H1 (cell line): ENCODE measurements at regions not wholly inside any gene's neighbourhood (a gene's known extent, or its start where the extent isn't known, plus 50 kb on each side); places are given as distances from the start of the nearest gene placed in this dataset.

Experiments
- CTCF ChIA-PET: fragments of 300-600 bp; sonication (Branson Sonifier 250); formaldehyde crosslinking; loops from one replicate; lab custom pipeline; 2021; ENCODE audit not compliant: partially characterized antibody; lab: Charles Lee
- POLR2A ChIA-PET: fragments of 300-600 bp; sonication (Branson Sonifier 250); formaldehyde crosslinking; loops from one replicate; lab custom pipeline; 2021; ENCODE audit warnings: inconsistent platforms; ENCODE audit not compliant: partially characterized antibody; lab: Charles Lee
- DNase-seq, 2 experiments: peaks; one replicate each; pipeline versions ENCODE4 v3.0.0 to v3.0.0-alpha.2; 2010 to 2022; ENCODE audit warnings: low spot score in 2 of 2, low read depth in 1 of 2, mixed read lengths in 1 of 2
- FAIRE-seq: peaks from 2 replicates; lab custom pipeline; 2011; peaks lifted over from hg19 to GRCh38; lab: Jason Lieb, UNC
- H2AFZ ChIP-seq: 2 replicates; pipeline ENCODE4 v1.8.1; 2012; ENCODE audit warnings: low read length, inconsistent platforms
- H2AK5ac ChIP-seq: 2 replicates; pipeline ENCODE4 v1.6.1; 2013; ENCODE audit warnings: low read depth, low read length
- H2BK120ac ChIP-seq: replicated peaks from 2 replicates; pipeline ENCODE3; 2013; ENCODE audit warnings: low read depth, low read length, inconsistent platforms
- H2BK12ac ChIP-seq: 2 replicates; pipeline ENCODE4 v1.6.1; 2013; ENCODE audit warnings: low read depth, low read length
- H2BK15ac ChIP-seq: 2 replicates; pipeline ENCODE4 v1.6.1; 2013; ENCODE audit warnings: low read length
- H2BK20ac ChIP-seq: 2 replicates; pipeline ENCODE4 v1.6.1; 2013; ENCODE audit warnings: low read length
- H2BK5ac ChIP-seq: 2 replicates; pipeline ENCODE4 v1.6.1; 2013; ENCODE audit warnings: low read depth, low read length
- H3K14ac ChIP-seq: 2 replicates; pipeline ENCODE4 v1.6.1; 2013; ENCODE audit warnings: inconsistent platforms; ENCODE audit not compliant: insufficient read length
- H3K18ac ChIP-seq: 2 replicates; pipeline ENCODE4 v1.6.1; 2013; ENCODE audit warnings: low read length; ENCODE audit errors: extremely low read depth
- H3K23ac ChIP-seq: 2 replicates; pipeline ENCODE4 v1.6.1; 2013; ENCODE audit warnings: inconsistent platforms; ENCODE audit not compliant: insufficient read length
- H3K23me2 ChIP-seq: 2 replicates; pipeline ENCODE4 v1.6.1; 2013; ENCODE audit warnings: low read depth, low read length
- H3K27ac ChIP-seq: 2 replicates; pipeline ENCODE4 v1.6.1; 2011; ENCODE audit warnings: low read depth, low read length, inconsistent platforms
- H3K27me3 ChIP-seq, 4 experiments: replicated peaks in 1 of 4; 1 replicate in 1 of 4; 2 replicates in 3 of 4; pipeline versions ENCODE4 v1.6.1 to v1.8.1; 2011 to 2013; ENCODE audit warnings: low read length in 3 of 4, mild to moderate bottlenecking in 3 of 4, inconsistent platforms in 2 of 4, mixed read lengths in 2 of 4, moderate library complexity in 1 of 4; ENCODE audit not compliant: control insufficient read depth in 3 of 4, insufficient read depth in 3 of 4; ENCODE audit errors: extremely low read depth in 1 of 4
- H3K36me3 ChIP-seq, 4 experiments: 2 replicates each; pipeline versions ENCODE4 v1.6.1 to v1.8.1; 2011 to 2013; ENCODE audit warnings: mild to moderate bottlenecking in 4 of 4, low read length in 3 of 4, moderate library complexity in 2 of 4, control low read depth in 1 of 4, inconsistent platforms in 1 of 4; ENCODE audit not compliant: insufficient read depth in 4 of 4, control insufficient read depth in 2 of 4
- H3K4ac ChIP-seq: replicated peaks from 2 replicates; pipeline ENCODE3; 2013; ENCODE audit warnings: low read length, low read depth, mixed read lengths, inconsistent platforms; ENCODE audit not compliant: insufficient read length
- H3K4me1 ChIP-seq, 4 experiments: replicated peaks in 1 of 4; 1 replicate in 1 of 4; 2 replicates in 3 of 4; pipeline versions ENCODE4 v1.6.1 to v1.8.1; 2011 to 2013; ENCODE audit warnings: low read length in 3 of 4, inconsistent platforms in 2 of 4, mixed read lengths in 1 of 4; ENCODE audit not compliant: insufficient read depth in 4 of 4, control insufficient read depth in 3 of 4
- H3K4me2 ChIP-seq, 2 experiments: 2 replicates each; pipeline versions ENCODE4 v1.6.1 to v1.8.1; 2011 to 2013; ENCODE audit warnings: low read depth in 2 of 2, low read length in 2 of 2, control low read depth in 1 of 2, inconsistent platforms in 1 of 2, mild to moderate bottlenecking in 1 of 2; ENCODE audit not compliant: insufficient read depth in 1 of 2
- H3K4me3 ChIP-seq, 4 experiments: fragments of 200-600, 300-600 bp in 1 of 4; sonication (generic), shearing (Covaris generic), sonication (Bioruptor Twin) in 1 of 4; 2 replicates each; pipeline versions ENCODE4 v1.5.1 to v1.8.1; 2011 to 2016; ENCODE audit warnings: low read length in 4 of 4, low read depth in 3 of 4, control low read depth in 2 of 4, inconsistent platforms in 2 of 4, mild to moderate bottlenecking in 2 of 4, mixed read lengths in 1 of 4, moderate library complexity in 1 of 4; ENCODE audit not compliant: insufficient read depth in 2 of 4; ENCODE audit errors: extremely low read depth in 1 of 4
- H3K56ac ChIP-seq: replicated peaks from 2 replicates; pipeline ENCODE3; 2013; ENCODE audit warnings: low read depth, mild to moderate bottlenecking, mixed read lengths, low read length, inconsistent platforms; ENCODE audit not compliant: insufficient read length
- H3K79me1 ChIP-seq: 2 replicates; pipeline ENCODE4 v1.6.1; 2013; ENCODE audit warnings: low read depth, low read length, control low read depth
- H3K79me2 ChIP-seq, 2 experiments: 2 replicates each; pipeline versions ENCODE4 v1.6.1 to v1.8.1; 2012 to 2013; ENCODE audit warnings: low read length in 2 of 2, mild to moderate bottlenecking in 2 of 2, inconsistent platforms in 1 of 2; ENCODE audit not compliant: insufficient read depth in 2 of 2, control insufficient read depth in 1 of 2
- H3K9ac ChIP-seq, 4 experiments: replicated peaks in 1 of 4; 1 replicate in 1 of 4; 2 replicates in 3 of 4; pipeline versions ENCODE4 v1.6.1 to v1.8.1; 2011 to 2013; ENCODE audit warnings: low read depth in 3 of 4, low read length in 3 of 4, control low read depth in 2 of 4, mild to moderate bottlenecking in 2 of 4, moderate library complexity in 2 of 4, inconsistent platforms in 1 of 4; ENCODE audit errors: extremely low read depth in 1 of 4
- H3K9me3 ChIP-seq, 2 experiments: 2 replicates each; pipeline versions ENCODE4 v1.6.1 to v1.8.1; 2012 to 2013; ENCODE audit warnings: mild to moderate bottlenecking in 2 of 2, moderate library complexity in 2 of 2, control low read depth in 1 of 2, inconsistent platforms in 1 of 2, low read depth in 1 of 2, low read length in 1 of 2, mixed read lengths in 1 of 2; ENCODE audit not compliant: insufficient read depth in 2 of 2
- H4K20me1 ChIP-seq, 2 experiments: replicated peaks in 1 of 2; 2 replicates each; pipeline versions ENCODE3 to v1.8.1; 2011 to 2013; ENCODE audit warnings: inconsistent platforms in 2 of 2, low read length in 2 of 2, mild to moderate bottlenecking in 1 of 2; ENCODE audit not compliant: insufficient read depth in 2 of 2, control insufficient read depth in 1 of 2
- H4K5ac ChIP-seq: 2 replicates; pipeline ENCODE4 v1.6.1; 2013; ENCODE audit warnings: low read length, low read depth, mixed read lengths, inconsistent platforms; ENCODE audit not compliant: insufficient read length
- H4K8ac ChIP-seq: 2 replicates; pipeline ENCODE4 v1.8.0; 2013; ENCODE audit warnings: mild to moderate bottlenecking, moderate library complexity, low read length, inconsistent platforms; ENCODE audit not compliant: insufficient read depth; ENCODE audit errors: extremely low read depth
- H4K91ac ChIP-seq: replicated peaks from 2 replicates; pipeline ENCODE3; 2013; ENCODE audit warnings: low read length, mixed read lengths, inconsistent platforms; ENCODE audit not compliant: insufficient read length
- FOSL1 ChIP-seq: IDR thresholded peaks from 2 replicates; pipeline ENCODE4 v1.6.1; 2011; ENCODE audit warnings: mild to moderate bottlenecking, low read depth, low read length, moderate library complexity; ENCODE audit not compliant: insufficient read depth
- HDAC6 ChIP-seq: IDR thresholded peaks from one replicate; pipeline ENCODE4 v1.7.1; 2012; ENCODE audit warnings: low read depth, mild to moderate bottlenecking, inconsistent platforms, low read length, moderate library complexity
- MAFK ChIP-seq: IDR thresholded peaks from 2 replicates; pipeline ENCODE4 v1.6.1; 2012; ENCODE audit warnings: low read depth, mild to moderate bottlenecking, improper control_type of control experiment, low read length
- NRF1 ChIP-seq: IDR thresholded peaks from 2 replicates; pipeline ENCODE4 v1.6.1; 2011; ENCODE audit warnings: mild to moderate bottlenecking, low read depth, low read length, improper control_type of control experiment
- POU5F1 ChIP-seq: IDR thresholded peaks from 2 replicates; pipeline ENCODE4 v1.6.1; 2011; ENCODE audit warnings: low read depth, mild to moderate bottlenecking, low read length, moderate library complexity
- SAP30 ChIP-seq: fragments of 300-600 bp; sonication (generic); IDR thresholded peaks from 2 replicates; pipeline ENCODE4 v1.7.1; 2012; ENCODE audit warnings: low read length, moderate library complexity, mild to moderate bottlenecking, inconsistent platforms; ENCODE audit not compliant: insufficient read depth, insufficient replicate concordance
- SRF ChIP-seq: IDR thresholded peaks from 2 replicates; pipeline ENCODE4 v1.6.1; 2011; ENCODE audit warnings: mild to moderate bottlenecking, low read depth, low read length, moderate library complexity
- WGBS, 2 experiments: shearing (Covaris generic) in 1 of 2; methylation state at CpG; one replicate each; pipeline versions ENCODE4 v1.1.6 to v1.1.7; 2013 to 2015; ENCODE audit warnings: low lambda C conversion rate in 2 of 2, mixed read lengths in 2 of 2, inconsistent platforms in 1 of 2, low coverage in 1 of 2, missing lambda C conversion rate in 1 of 2; ENCODE audit not compliant: insufficient replicate concordance in 2 of 2, insufficient coverage in 1 of 2, insufficient read length in 1 of 2; ENCODE audit errors: extremely low coverage in 1 of 2, missing lambda C conversion rate in 1 of 2; 5-methylcytosine and 5-hydroxymethylcytosine counted together
- TF ChIP-seq, protein P1 (sequence below), 3 experiments: IDR thresholded peaks; 1 replicate in 2 of 3; 2 replicates in 1 of 3; pipeline versions ENCODE4 v1.5.1 to v1.6.1; 2011; ENCODE audit warnings: low read length in 3 of 3, mild to moderate bottlenecking in 3 of 3, inconsistent platforms in 2 of 3, low read depth in 1 of 3, moderate library complexity in 1 of 3; ENCODE audit not compliant: insufficient read depth in 1 of 3; ENCODE audit errors: control extremely low read depth in 1 of 3
- TF ChIP-seq, protein P2 (sequence below): IDR thresholded peaks from 2 replicates; pipeline ENCODE4 v1.6.1; 2012; ENCODE audit warnings: inconsistent platforms

DNA sequence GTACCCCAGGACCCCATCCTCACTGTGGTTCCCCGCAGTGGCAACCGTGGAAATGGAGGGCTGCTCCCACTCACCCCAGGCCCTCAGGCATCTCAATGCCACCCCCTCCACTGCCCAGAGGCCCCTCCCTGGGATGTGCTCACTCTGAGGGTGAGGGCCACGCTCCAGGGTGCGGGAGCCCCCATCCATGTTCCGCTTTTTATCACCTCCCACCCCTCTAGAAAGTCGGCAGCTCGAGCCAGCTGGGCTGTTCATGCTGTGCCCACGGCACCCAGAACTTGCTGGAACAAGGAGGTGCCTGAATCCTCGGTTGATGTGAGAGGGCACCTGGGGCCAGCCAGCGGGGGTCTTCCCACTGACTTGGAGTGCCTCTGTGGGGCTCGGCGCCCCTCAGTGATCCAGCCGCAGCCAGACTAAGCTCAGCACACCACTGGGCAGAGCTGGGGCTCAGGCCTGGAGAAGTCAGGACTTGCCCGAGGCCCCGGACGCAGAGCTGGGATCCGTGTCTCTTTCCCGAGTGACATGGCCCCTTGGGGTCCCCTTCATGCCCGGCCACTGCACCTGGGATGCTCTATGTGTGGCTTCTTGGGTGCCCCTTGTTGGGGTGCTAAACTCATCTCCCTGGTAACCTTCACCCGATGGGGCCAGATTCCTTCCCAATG, 143.1 kb upstream of the GSE1 start:
- Histone ChIP-seq H2AFZ (no peak overlapping the region), H4K8ac (0 out of 2 replicates have a peak overlapping the region, but pooled peaks have one; percentile 6), H3K4me2 (no peak overlapping the region), H3K23me2 (no peaks in the 10 kb centered on the region; the same call in 1 of the 2 replicates), H3K79me1 (no peaks in the 10 kb centered on the region), H4K5ac (no peak overlapping the region), H2BK15ac (no peak overlapping the region), H3K56ac (no peak overlapping the region), H4K91ac (no peak overlapping the region), H3K14ac (no peak overlapping the region), H4K20me1 (no peaks in the 10 kb centered on the region), H2BK5ac (no peak overlapping the region), H3K36me3 (no peaks in the 10 kb centered on the region), H2BK120ac (no peak overlapping the region), H3K27me3 (peaks cover 0 to 7% (median 0%) of the 10 kb centered on the region in 4 experiments; a peak in 3 of 7 replicates), H2BK12ac (no peak overlapping the region), H3K18ac (0 out of 2 replicates have a peak overlapping the region, but pooled peaks have one; percentile 38), H3K4me3 (no peak overlapping the region), H3K79me2 (no peaks in the 10 kb centered on the region), H3K4ac (no peak overlapping the region), H2BK20ac (no peak overlapping the region), H2AK5ac (no peak overlapping the region), H3K23ac (no peak overlapping the region), H3K9me3 (no peaks in the 10 kb centered on the region), H3K9ac (no peak overlapping the region), H3K4me1 (peaks cover 4 to 20% (median 11%) of the 10 kb centered on the region in 4 experiments), H3K27ac (no peak overlapping the region)
- no peak for FAIRE-seq
- 85% methylated on average over 18 of the region's 20 CpGs; no CpG with 5 or more reads in 1 of the 2 experiments for WGBS, 2 experiments
- no peak for DNase-seq
- CTCF ChIA-PET: interaction anchor here (0.8 to 15.1 kb wide), 19 partner anchors 11 to 195 kb away, joined by 3 to 277 read pairs (median 5); no protein-coding TSS in a partner anchor
- POLR2A ChIA-PET: interaction anchor here (0.6 to 2.5 kb wide), 3 partner anchors 8 to 142 kb away, joined by 3 to 8 read pairs (median 4); no protein-coding TSS in a partner anchor
- TF ChIP-seq, protein P1, sequence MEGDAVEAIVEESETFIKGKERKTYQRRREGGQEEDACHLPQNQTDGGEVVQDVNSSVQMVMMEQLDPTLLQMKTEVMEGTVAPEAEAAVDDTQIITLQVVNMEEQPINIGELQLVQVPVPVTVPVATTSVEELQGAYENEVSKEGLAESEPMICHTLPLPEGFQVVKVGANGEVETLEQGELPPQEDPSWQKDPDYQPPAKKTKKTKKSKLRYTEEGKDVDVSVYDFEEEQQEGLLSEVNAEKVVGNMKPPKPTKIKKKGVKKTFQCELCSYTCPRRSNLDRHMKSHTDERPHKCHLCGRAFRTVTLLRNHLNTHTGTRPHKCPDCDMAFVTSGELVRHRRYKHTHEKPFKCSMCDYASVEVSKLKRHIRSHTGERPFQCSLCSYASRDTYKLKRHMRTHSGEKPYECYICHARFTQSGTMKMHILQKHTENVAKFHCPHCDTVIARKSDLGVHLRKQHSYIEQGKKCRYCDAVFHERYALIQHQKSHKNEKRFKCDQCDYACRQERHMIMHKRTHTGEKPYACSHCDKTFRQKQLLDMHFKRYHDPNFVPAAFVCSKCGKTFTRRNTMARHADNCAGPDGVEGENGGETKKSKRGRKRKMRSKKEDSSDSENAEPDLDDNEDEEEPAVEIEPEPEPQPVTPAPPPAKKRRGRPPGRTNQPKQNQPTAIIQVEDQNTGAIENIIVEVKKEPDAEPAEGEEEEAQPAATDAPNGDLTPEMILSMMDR (IDR thresholded peaks at IDR 0.05; ENCODE audit: control extremely low read depth in 1 of 3, insufficient read depth in 1 of 3, low read depth in 1 of 3, low read length in 3 of 3): no peak
- no peak for TF ChIP-seq FOSL1
- TF ChIP-seq MAFK: no peak
- TF ChIP-seq, protein P2, sequence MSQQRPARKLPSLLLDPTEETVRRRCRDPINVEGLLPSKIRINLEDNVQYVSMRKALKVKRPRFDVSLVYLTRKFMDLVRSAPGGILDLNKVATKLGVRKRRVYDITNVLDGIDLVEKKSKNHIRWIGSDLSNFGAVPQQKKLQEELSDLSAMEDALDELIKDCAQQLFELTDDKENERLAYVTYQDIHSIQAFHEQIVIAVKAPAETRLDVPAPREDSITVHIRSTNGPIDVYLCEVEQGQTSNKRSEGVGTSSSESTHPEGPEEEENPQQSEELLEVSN: no peak
- TF ChIP-seq NRF1: no peak
- TF ChIP-seq SAP30: no peak
- no peak for TF ChIP-seq SRF
- no peak for TF ChIP-seq POU5F1
- no peak for TF ChIP-seq HDAC6
